AG08396 (cell line): ENCODE measurements at regions not wholly inside any gene's neighbourhood (a gene's known extent, or its start where the extent isn't known, plus 50 kb on each side); places are given as distances from the start of the nearest gene placed in this dataset.

Source experiments
- DNase-seq: peaks from one replicate; pipeline ENCODE4 v3.0.0; 2012; ENCODE audit warnings: low spot score, mixed read lengths

DNA sequence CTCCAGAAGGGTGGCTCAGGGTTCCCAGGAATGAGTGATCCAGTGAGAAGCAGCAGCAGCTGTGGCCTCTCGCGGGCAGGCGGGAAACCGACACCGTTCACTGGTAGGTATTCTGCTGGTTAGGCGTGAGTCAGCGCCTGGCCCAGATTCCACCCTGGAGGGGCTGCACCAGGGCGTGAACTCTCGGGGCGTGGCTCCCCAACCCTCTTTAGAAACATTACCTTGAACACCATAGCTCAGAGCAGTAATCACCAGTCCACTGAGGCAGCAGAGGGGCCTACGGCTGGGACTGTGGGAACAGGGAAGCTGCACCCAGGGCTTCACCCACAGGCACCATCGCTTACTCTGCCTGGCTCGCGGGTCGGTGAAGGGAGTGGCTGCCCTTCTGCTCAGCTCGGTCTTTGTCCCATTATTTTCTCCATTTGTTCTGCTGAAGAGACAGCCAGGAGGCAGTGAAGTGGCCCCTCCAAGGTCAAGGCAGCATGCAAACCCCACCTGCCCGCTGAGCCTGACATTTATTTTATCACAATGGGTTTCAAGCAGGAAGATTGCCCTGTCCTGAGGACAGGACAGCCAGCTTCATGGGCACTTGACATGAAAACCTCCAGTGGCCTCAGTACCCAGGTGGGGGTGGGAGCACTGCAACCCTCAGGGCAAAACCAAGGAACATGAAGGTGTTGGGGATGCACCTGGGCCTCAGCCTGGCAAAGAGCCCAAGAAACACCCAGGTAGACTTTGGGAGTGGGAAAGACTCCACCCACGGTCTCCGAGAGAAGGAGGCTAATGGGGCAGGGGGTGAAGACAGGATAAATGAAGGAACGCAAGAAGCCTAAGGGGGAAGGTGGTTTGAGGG is 51.0 kb upstream of the CD93 start:
- DNase-seq = no peak

- DNase-seq = no peak
Measured at GRCh38 chr20:23135449-23136420, 49.6 kb upstream of the CD93 start.
